ENCODE measurements at regions not wholly inside any gene's neighbourhood (a gene's known extent, or its start where the extent isn't known, plus 50 kb on each side); places are given as distances from the start of the nearest gene placed in this dataset.
"Not testable (repeated sequence)": the region's sequence is repeated elsewhere in the genome, so short reads cannot be mapped to it uniquely, and the experiment has no call there.

- ChIA-PET POLR2A (no interaction called here), CTCF (no interaction called here)
These were observed 1391.4 kb downstream of the UQCRFS1 start for GRCh38 chr19:27821418-27822018.

GRCh38 chr19:27815985-27816384 is 1397.0 kb downstream of the UQCRFS1 start:
- POLR2A ChIA-PET = no interaction called here
- CTCF ChIA-PET = no interaction called here

- CTCF ChIA-PET, POLR2A ChIA-PET: not testable (repeated sequence)
These were observed 1398.1 kb downstream of the UQCRFS1 start for GRCh38 chr19:27814834-27815233.

GRCh38 chr19:27814274-27814673 is 1398.7 kb downstream of the UQCRFS1 start:
- POLR2A ChIA-PET, CTCF ChIA-PET: not testable (repeated sequence)

GRCh38 chr19:27806471-27807070 is 1406.4 kb downstream of the UQCRFS1 start:
- ChIA-PET CTCF (no interaction called here), POLR2A (no interaction called here)

- ChIA-PET POLR2A (no interaction called here), CTCF (no interaction called here)
These were observed 1407.1 kb downstream of the UQCRFS1 start for GRCh38 chr19:27805848-27806247.

- CTCF ChIA-PET, POLR2A ChIA-PET: not testable (repeated sequence)
These were observed 1410.7 kb downstream of the UQCRFS1 start for GRCh38 chr19:27802293-27802692.

GRCh38 chr19:27796540-27796939 is 1416.4 kb downstream of the UQCRFS1 start:
- ChIA-PET POLR2A (no interaction called here), CTCF (no interaction called here)

- POLR2A ChIA-PET = no interaction called here
- CTCF ChIA-PET = no interaction called here
These were observed 1416.9 kb downstream of the UQCRFS1 start for GRCh38 chr19:27796073-27796472.

- ChIA-PET CTCF (no interaction called here), POLR2A (no interaction called here)
These were observed 1417.6 kb downstream of the UQCRFS1 start for GRCh38 chr19:27795369-27795768.

GRCh38 chr19:27794494-27795042 is 1418.4 kb downstream of the UQCRFS1 start:
- ChIA-PET CTCF (no interaction called here), POLR2A (no interaction called here)

GRCh38 chr19:27793644-27794493 is 1419.1 kb downstream of the UQCRFS1 start:
- ChIA-PET CTCF (no interaction called here), POLR2A (no interaction called here)

- CTCF ChIA-PET = no interaction called here
- POLR2A ChIA-PET = no interaction called here
These were observed 1419.8 kb downstream of the UQCRFS1 start for GRCh38 chr19:27793128-27793643.

GRCh38 chr19:27792576-27793127 is 1420.3 kb downstream of the UQCRFS1 start:
- POLR2A ChIA-PET = no interaction called here
- CTCF ChIA-PET = no interaction called here

- CTCF ChIA-PET = no interaction called here
These were observed 1432.4 kb downstream of the UQCRFS1 start for GRCh38 chr19:27780367-27781075.

GRCh38 chr19:27779954-27780353 is 1433.0 kb downstream of the UQCRFS1 start:
- CTCF ChIA-PET = no interaction called here

More at GRCh38 chr19:27780367-27781075, 1432.4 kb downstream of the UQCRFS1 start:
- POLR2A ChIA-PET = no interaction called here

GRCh38 chr19:27777726-27778125 is 1435.2 kb downstream of the UQCRFS1 start:
- ChIA-PET POLR2A (no interaction called here), CTCF (no interaction called here)

More at GRCh38 chr19:27779954-27780353, 1433.0 kb downstream of the UQCRFS1 start:
- POLR2A ChIA-PET = no interaction called here

- POLR2A ChIA-PET = no interaction called here
- CTCF ChIA-PET = no interaction called here
These were observed 1435.7 kb downstream of the UQCRFS1 start for GRCh38 chr19:27777242-27777641.

GRCh38 chr19:27776524-27776923 is 1436.4 kb downstream of the UQCRFS1 start:
- CTCF ChIA-PET = no interaction called here
- POLR2A ChIA-PET = no interaction called here

GRCh38 chr19:27776020-27776419 is 1436.9 kb downstream of the UQCRFS1 start:
- ChIA-PET CTCF (no interaction called here), POLR2A (no interaction called here)

Measured in activated CD8-positive, alpha-beta memory T cell treated with anti-CD3 and anti-CD28 coated beads for 36 hours (primary cell).